Esophagus squamous epithelium (tissue), 5 donors: ENCODE measurements at regions not wholly inside any gene's neighbourhood (a gene's known extent, or its start where the extent isn't known, plus 50 kb on each side); places are given as distances from the start of the nearest gene placed in this dataset.

ENCODE experiments used
- DNase-seq: peaks from one replicate; lab custom pipeline; 2025; lab: John Stamatoyannopoulos, UW
- H3K27ac ChIP-seq, 4 donors: fragments of 200-600 bp; sonication (generic); one replicate each; pipeline ENCODE4 v1.5.1; 2016 to 2019; ENCODE audit warnings: mild to moderate bottlenecking in 1 of 4
- H3K27me3 ChIP-seq, 4 donors: fragments of 200-600 bp; sonication (generic); 1 replicate in 3 of 4; 2 replicates in 1 of 4; pipeline versions ENCODE4 v1.5.1 to v1.6.0; 2017 to 2021; ENCODE audit warnings: antibody characterized with exemption in 1 of 4
- H3K36me3 ChIP-seq, 3 donors: fragments of 200-600 bp; sonication (generic); one replicate each; pipeline ENCODE4 v1.5.1; 2016 to 2019
- H3K4me1 ChIP-seq, 3 donors: fragments of 200-600 bp; sonication (generic); one replicate each; pipeline ENCODE4 v1.5.1; 2017 to 2019
- H3K4me3 ChIP-seq, 4 donors: fragments of 200-600 bp; sonication (generic); 1 replicate in 3 of 4; 2 replicates in 1 of 4; pipeline ENCODE4 v1.5.1; 2016 to 2019; ENCODE audit warnings: mild to moderate bottlenecking in 2 of 4, moderate library complexity in 1 of 4
- H3K9me3 ChIP-seq, 3 donors: fragments of 200-600 bp; sonication (generic); one replicate each; pipeline ENCODE4 v1.5.1; 2016 to 2019
- POLR2A ChIP-seq, 4 donors: fragments of 450-650 bp; IDR thresholded peaks; one replicate each; pipeline ENCODE4 v1.6.1; 2017; ENCODE audit warnings: antibody characterized with exemption in 4 of 4, mild to moderate bottlenecking in 4 of 4, moderate library complexity in 3 of 4
- WGBS, 2 donors: methylation state at CpG; one replicate each; pipeline ENCODE4 v1.1.5; 2018; 5-methylcytosine and 5-hydroxymethylcytosine counted together
- intact Hi-C: fragments of 100-400 bp; cut with DNase I; formaldehyde crosslinking; loops from one replicate; pipeline ENCODE4 v1.15.0; 2022
- TF ChIP-seq, protein P1 (sequence below), 6 experiments: fragments of 450-650 bp in 4 of 6; fragments of 200-600 bp in 2 of 6; sonication (generic) in 2 of 6; IDR thresholded peaks; one replicate each; pipeline ENCODE4 v1.5.1; 2016 to 2019; ENCODE audit warnings: antibody characterized with exemption in 6 of 6, mild to moderate bottlenecking in 4 of 6, moderate library complexity in 4 of 6
- donor health status: DM: yes; HTN: yes; CAD: no.

- 72 to 73% methylated on average over 3 of the region's 3 CpGs for WGBS, 2 donors
- TF ChIP-seq POLR2A (IDR thresholded peaks at IDR 0.05): no peak
- TF ChIP-seq, protein P1, sequence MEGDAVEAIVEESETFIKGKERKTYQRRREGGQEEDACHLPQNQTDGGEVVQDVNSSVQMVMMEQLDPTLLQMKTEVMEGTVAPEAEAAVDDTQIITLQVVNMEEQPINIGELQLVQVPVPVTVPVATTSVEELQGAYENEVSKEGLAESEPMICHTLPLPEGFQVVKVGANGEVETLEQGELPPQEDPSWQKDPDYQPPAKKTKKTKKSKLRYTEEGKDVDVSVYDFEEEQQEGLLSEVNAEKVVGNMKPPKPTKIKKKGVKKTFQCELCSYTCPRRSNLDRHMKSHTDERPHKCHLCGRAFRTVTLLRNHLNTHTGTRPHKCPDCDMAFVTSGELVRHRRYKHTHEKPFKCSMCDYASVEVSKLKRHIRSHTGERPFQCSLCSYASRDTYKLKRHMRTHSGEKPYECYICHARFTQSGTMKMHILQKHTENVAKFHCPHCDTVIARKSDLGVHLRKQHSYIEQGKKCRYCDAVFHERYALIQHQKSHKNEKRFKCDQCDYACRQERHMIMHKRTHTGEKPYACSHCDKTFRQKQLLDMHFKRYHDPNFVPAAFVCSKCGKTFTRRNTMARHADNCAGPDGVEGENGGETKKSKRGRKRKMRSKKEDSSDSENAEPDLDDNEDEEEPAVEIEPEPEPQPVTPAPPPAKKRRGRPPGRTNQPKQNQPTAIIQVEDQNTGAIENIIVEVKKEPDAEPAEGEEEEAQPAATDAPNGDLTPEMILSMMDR (IDR thresholded peaks at IDR 0.05): no peak
- DNase-seq: no peak
- Histone ChIP-seq H3K36me3 (no peaks in the 10 kb centered on the region), H3K4me3 (no peak overlapping the region), H3K27me3 (no peaks in the 10 kb centered on the region), H3K9me3 (peaks cover 0 to 21% (median 12%) of the 10 kb centered on the region in 3 donors), H3K4me1 (peaks cover 0 to 10% (median 0%) of the 10 kb centered on the region in 3 donors), H3K27ac (no peak overlapping the region)
- intact Hi-C loops: no loop called here
Measured at GRCh38 chr10:111485767-111486166, 408.9 kb downstream of the ADRA2A start.

DNA sequence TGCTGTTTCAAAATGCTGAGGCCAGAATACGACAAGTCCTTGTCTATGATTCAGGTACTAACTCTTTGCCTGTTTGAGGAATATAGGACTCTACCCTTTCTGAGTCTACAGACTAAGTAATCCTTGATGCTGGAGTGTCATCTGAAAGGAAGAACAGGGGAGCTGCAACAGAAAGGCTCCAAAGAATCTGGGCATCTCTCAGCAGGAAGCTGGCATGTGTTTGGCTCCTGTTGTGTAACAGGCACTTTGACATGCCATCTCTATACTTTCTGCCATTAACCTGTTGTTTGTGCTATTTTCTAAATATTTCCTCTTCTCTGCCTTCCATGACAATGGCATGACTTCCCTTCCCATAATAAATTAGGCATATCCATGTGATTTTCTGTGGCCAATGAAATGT lies 409.5 kb downstream of the ADRA2A start:
- peaks cover 0 to 25% (median 12%) of the 10 kb centered on the region in 3 donors for H3K9me3 ChIP-seq
- intact Hi-C loops: no loop called here
- WGBS, 2 donors: 55 to 67% methylated on average over 1 of the region's 1 CpG
- H3K36me3 ChIP-seq: no peaks in the 10 kb centered on the region
- H3K27me3 ChIP-seq: no peaks in the 10 kb centered on the region
- H3K4me3 ChIP-seq: no peak overlapping the region
- peaks cover 0 to 4% (median 0%) of the 10 kb centered on the region in 3 donors for H3K4me1 ChIP-seq
- no peak for DNase-seq
- no peak for TF ChIP-seq POLR2A (IDR thresholded peaks at IDR 0.05)
- TF ChIP-seq, protein P1 (IDR thresholded peaks at IDR 0.05): no peak
- no peak overlapping the region for H3K27ac ChIP-seq

GRCh38 chr10:111488668-111489067 lies 411.8 kb downstream of the ADRA2A start:
- intact Hi-C loops: no loop called here

DNA sequence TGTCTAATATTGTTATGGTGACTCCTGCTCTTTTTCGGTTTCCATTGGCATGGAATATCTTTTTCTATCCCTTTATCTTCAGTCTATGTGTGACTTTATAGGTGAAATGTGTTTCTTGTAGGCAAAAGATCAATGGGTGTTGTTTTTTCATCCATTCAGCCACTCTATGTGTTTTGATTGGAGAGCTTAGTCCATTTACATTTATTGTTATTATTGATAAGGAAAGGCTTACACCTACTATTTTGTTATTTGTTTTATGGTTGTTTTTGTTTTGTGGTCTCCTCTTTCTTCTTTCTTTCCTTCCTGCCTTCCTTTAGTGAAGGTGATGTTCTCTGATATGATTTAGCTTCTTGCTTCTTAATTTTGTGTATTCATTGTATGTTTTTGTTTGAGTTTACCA lies 414.3 kb downstream of the ADRA2A start:
- no peaks in the 10 kb centered on the region for H3K4me1 ChIP-seq
- no peak overlapping the region for H3K27ac ChIP-seq
- no peaks in the 10 kb centered on the region for H3K27me3 ChIP-seq
- no peak overlapping the region for H3K4me3 ChIP-seq
- peaks cover 0 to 32% (median 12%) of the 10 kb centered on the region in 3 donors for H3K9me3 ChIP-seq
- H3K36me3 ChIP-seq: no peaks in the 10 kb centered on the region
- WGBS, 2 donors: 31 to 47% methylated on average over 1 of the region's 1 CpG
- TF ChIP-seq, protein P1 (IDR thresholded peaks at IDR 0.05): no peak
- no peak for TF ChIP-seq POLR2A (IDR thresholded peaks at IDR 0.05)
- no peak for DNase-seq
- intact Hi-C loops: no loop called here

More at GRCh38 chr10:111488668-111489067, 411.8 kb downstream of the ADRA2A start:
- Histone ChIP-seq H3K36me3 (no peaks in the 10 kb centered on the region), H3K27ac (no peak overlapping the region), H3K9me3 (peaks cover 0 to 32% (median 12%) of the 10 kb centered on the region in 3 donors), H3K4me3 (no peak overlapping the region), H3K4me1 (no peaks in the 10 kb centered on the region), H3K27me3 (no peaks in the 10 kb centered on the region)
- 9 to 31% methylated on average over 1 to 2 of the region's 2 CpGs for WGBS, 2 donors
- no peak for DNase-seq
- TF ChIP-seq POLR2A (IDR thresholded peaks at IDR 0.05): no peak
- TF ChIP-seq, protein P1 (IDR thresholded peaks at IDR 0.05): no peak

GRCh38 chr10:111493024-111493625 lies 416.3 kb downstream of the ADRA2A start:
- H3K9me3 ChIP-seq: peaks cover 0 to 32% (median 12%) of the 10 kb centered on the region in 3 donors
- no peaks in the 10 kb centered on the region for H3K36me3 ChIP-seq
- no peak for TF ChIP-seq POLR2A (IDR thresholded peaks at IDR 0.05)
- TF ChIP-seq, protein P1 (IDR thresholded peaks at IDR 0.05): no peak
- H3K27ac ChIP-seq: no peak overlapping the region
- intact Hi-C loops: no loop called here
- no peaks in the 10 kb centered on the region for H3K27me3 ChIP-seq
- no peaks in the 10 kb centered on the region for H3K4me1 ChIP-seq
- 35 to 60% methylated on average over 1 to 2 of the region's 2 CpGs for WGBS, 2 donors
- DNase-seq: no peak
- no peak overlapping the region for H3K4me3 ChIP-seq
